ENCODE measurements at regions not wholly inside any gene's neighbourhood (a gene's known extent, or its start where the extent isn't known, plus 50 kb on each side); places are given as distances from the start of the nearest gene placed in this dataset.

DNA sequence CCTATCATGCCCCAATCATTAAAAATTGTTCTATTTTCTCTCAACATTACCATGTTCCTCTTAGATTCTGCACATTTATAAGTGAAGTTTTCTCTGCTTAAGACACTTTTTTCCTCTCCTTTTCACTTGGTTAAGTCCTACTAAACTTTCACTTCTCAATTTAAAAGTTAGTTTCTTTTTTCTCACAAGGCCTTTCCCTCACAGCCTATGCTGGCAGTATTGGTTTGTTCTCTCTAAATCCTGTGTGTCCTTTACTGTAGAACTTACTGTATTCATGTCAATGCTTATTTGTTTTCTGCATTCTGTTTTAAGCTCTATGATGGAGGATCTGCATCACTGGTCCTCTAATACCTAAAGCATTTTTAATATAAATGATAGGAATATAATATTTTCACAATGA, 2816.6 kb downstream of the PCDH9 start:
- no peak overlapping the region for H2AFZ ChIP-seq (ENCODE audit: control insufficient read depth, low read depth, low read length)
- no peaks in the 10 kb centered on the region for H3K36me3 ChIP-seq (ENCODE audit: control insufficient read depth in 2 of 2, insufficient read depth in 2 of 2, low read length in 1 of 2)
- no peaks in the 10 kb centered on the region for H3K4me1 ChIP-seq (ENCODE audit: control insufficient read depth, insufficient read depth, low read length)
- H3K27ac ChIP-seq (ENCODE audit: control insufficient read depth, insufficient read depth) = no peak overlapping the region
- DNase-seq (ENCODE audit: low read depth, low spot score) (no peak), FAIRE-seq (no peak), ATAC-seq (peak; percentile 61)
- intact Hi-C loops (cut with micrococcal nuclease; ENCODE audit: unreplicated experiment) = no loop called here
- H3K9me3 ChIP-seq (replicated peaks; ENCODE audit: control insufficient read depth, insufficient read depth, low read length) = no peaks in the 10 kb centered on the region
- RAD21 ChIA-PET (ENCODE audit: unreplicated experiment) = no interaction called here
- in situ Hi-C loops (cut with MboI) = no loop called here
- CTCF ChIA-PET = interaction anchor here (0.5 kb wide), 1 partner anchor 1003 kb away, joined by 3 read pairs; no protein-coding TSS in a partner anchor
- no peaks in the 10 kb centered on the region for H3K27me3 ChIP-seq (replicated peaks in 1 of 2; ENCODE audit: control insufficient read depth in 2 of 2, insufficient read depth in 2 of 2, low read length in 1 of 2)
- POLR2A ChIA-PET = no interaction called here
- no peak overlapping the region for H3K4me2 ChIP-seq (ENCODE audit: control insufficient read depth, insufficient read depth)
- H3K79me2 ChIP-seq (ENCODE audit: control insufficient read depth, insufficient read depth, low read length) = no peaks in the 10 kb centered on the region
- H3K9ac ChIP-seq (ENCODE audit: control insufficient read depth, insufficient read depth, low read length) = no peak overlapping the region
- H3K4me3 ChIP-seq = no peak overlapping the region
- no peaks in the 10 kb centered on the region for H4K20me1 ChIP-seq (ENCODE audit: control insufficient read depth, insufficient read depth)
- SMC1A ChIA-PET (ENCODE audit: uncharacterized antibody, unreplicated experiment) = interaction anchor here (1.3 kb wide), 1 partner anchor 15 kb away, joined by 6 read pairs; no protein-coding TSS in a partner anchor
- TF ChIP-seq POLR2A (IDR thresholded peaks at IDR 0.05; ENCODE audit: low read depth, low read length) (no peak), TAF1 (IDR thresholded peaks at IDR 0.05; ENCODE audit: borderline replicate concordance, low read depth, low read length) (no peak), TCF12 (IDR thresholded peaks at IDR 0.05; ENCODE audit: low read depth, low read length) (no peak), JUND (IDR thresholded peaks at IDR 0.05; ENCODE audit: low read depth, low read length) (no peak), HDAC6 (IDR thresholded peaks at IDR 0.05; ENCODE audit: unreplicated experiment) (no peak)
- TF ChIP-seq, protein P1, sequence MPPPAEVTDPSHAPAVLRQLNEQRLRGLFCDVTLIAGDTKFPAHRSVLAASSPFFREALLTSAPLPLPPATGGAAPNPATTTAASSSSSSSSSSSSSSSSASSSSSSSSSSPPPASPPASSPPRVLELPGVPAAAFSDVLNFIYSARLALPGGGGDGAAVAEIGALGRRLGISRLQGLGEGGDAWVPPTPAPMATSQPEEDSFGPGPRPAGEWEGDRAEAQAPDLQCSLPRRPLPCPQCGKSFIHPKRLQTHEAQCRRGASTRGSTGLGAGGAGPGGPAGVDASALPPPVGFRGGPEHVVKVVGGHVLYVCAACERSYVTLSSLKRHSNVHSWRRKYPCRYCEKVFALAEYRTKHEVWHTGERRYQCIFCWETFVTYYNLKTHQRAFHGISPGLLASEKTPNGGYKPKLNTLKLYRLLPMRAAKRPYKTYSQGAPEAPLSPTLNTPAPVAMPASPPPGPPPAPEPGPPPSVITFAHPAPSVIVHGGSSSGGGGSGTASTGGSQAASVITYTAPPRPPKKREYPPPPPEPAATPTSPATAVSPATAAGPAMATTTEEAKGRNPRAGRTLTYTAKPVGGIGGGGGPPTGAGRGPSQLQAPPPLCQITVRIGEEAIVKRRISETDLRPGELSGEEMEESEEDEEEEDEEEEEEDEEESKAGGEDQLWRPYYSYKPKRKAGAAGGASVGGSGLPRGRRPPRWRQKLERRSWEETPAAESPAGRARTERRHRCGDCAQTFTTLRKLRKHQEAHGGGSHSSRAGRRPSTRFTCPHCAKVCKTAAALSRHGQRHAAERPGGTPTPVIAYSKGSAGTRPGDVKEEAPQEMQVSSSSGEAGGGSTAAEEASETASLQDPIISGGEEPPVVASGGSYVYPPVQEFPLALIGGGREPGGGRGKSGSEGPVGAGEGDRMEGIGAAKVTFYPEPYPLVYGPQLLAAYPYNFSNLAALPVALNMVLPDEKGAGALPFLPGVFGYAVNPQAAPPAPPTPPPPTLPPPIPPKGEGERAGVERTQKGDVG (CRISPR knock-in tag; IDR thresholded peaks at IDR 0.05) = no peak
- no TSS peak for BruUV-seq (replicated peaks)
